ENCODE measurements at regions not wholly inside any gene's neighbourhood (a gene's known extent, or its start where the extent isn't known, plus 50 kb on each side); places are given as distances from the start of the nearest gene placed in this dataset.
A peak's percentile ranks its signal among the peaks of the same experiment; 100 is the strongest.

DNA sequence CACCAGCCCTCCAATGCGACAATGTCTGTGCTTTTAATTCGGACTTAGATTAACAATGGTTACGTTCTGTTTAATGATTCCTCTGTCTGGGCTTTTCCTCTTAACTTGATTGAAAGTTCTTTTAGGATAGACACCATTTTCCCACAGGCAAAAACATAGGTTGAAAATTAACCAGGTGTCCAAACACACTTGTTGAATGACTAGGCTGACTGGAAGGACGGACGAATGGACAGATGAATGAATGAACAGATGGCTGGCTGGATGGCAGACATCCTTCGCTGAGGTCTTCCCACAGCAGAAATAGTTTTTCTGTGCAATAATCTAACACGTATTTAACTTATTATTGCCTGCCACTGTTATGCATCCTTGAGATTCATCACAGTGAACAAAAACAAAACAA, 298.8 kb downstream of the SRBD1 start:
- H3K9ac ChIP-seq (ENCODE audit: low read depth in 1 of 2, low read length in 2 of 2) = no peak overlapping the region
- H3K4me3 ChIP-seq (ENCODE audit: low read depth in 1 of 3, low read length in 3 of 3) = no peak overlapping the region
- H3K9me3 ChIP-seq (ENCODE audit: control insufficient read depth in 4 of 4, low read length in 3 of 4) = no peaks in the 10 kb centered on the region
- H3K4me1 ChIP-seq (ENCODE audit: control insufficient read depth in 4 of 4, insufficient read depth in 4 of 4, low read length in 3 of 4) = peaks cover 0 to 3% (median 0%) of the 10 kb centered on the region in 4 donors
- H3K27me3 ChIP-seq (ENCODE audit: control insufficient read depth in 4 of 4, insufficient read depth in 4 of 4, low read length in 3 of 4) = no peaks in the 10 kb centered on the region
- H3K36me3 ChIP-seq (ENCODE audit: control insufficient read depth in 4 of 4, insufficient read depth in 3 of 4, low read depth in 1 of 4, low read length in 3 of 4) = no peaks in the 10 kb centered on the region
- no peak for DNase-seq (ENCODE audit: low spot score)
- TF ChIP-seq RAD21 (IDR thresholded peaks at IDR 0.05) (peak in 1 of 2 donors; percentile 19), HNF4G (IDR thresholded peaks at IDR 0.05) (no peak), YY1 (IDR thresholded peaks at IDR 0.05) (peak; percentile 58), EGR1 (IDR thresholded peaks at IDR 0.05; ENCODE audit: low read depth in 2 of 2) (no peak), RXRA (IDR thresholded peaks at IDR 0.05) (no peak)
- TF ChIP-seq, protein P1, sequence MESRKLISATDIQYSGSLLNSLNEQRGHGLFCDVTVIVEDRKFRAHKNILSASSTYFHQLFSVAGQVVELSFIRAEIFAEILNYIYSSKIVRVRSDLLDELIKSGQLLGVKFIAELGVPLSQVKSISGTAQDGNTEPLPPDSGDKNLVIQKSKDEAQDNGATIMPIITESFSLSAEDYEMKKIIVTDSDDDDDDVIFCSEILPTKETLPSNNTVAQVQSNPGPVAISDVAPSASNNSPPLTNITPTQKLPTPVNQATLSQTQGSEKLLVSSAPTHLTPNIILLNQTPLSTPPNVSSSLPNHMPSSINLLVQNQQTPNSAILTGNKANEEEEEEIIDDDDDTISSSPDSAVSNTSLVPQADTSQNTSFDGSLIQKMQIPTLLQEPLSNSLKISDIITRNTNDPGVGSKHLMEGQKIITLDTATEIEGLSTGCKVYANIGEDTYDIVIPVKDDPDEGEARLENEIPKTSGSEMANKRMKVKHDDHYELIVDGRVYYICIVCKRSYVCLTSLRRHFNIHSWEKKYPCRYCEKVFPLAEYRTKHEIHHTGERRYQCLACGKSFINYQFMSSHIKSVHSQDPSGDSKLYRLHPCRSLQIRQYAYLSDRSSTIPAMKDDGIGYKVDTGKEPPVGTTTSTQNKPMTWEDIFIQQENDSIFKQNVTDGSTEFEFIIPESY (IDR thresholded peaks at IDR 0.05) = no peak
- TF ChIP-seq, protein P2, sequence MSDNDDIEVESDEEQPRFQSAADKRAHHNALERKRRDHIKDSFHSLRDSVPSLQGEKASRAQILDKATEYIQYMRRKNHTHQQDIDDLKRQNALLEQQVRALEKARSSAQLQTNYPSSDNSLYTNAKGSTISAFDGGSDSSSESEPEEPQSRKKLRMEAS (IDR thresholded peaks at IDR 0.05) = no peak
- H3K27ac ChIP-seq (ENCODE audit: low read depth in 1 of 2, low read length in 2 of 2) = no peak overlapping the region
- WGBS = 51% methylated on average over 7 of the region's 7 CpGs

DNA sequence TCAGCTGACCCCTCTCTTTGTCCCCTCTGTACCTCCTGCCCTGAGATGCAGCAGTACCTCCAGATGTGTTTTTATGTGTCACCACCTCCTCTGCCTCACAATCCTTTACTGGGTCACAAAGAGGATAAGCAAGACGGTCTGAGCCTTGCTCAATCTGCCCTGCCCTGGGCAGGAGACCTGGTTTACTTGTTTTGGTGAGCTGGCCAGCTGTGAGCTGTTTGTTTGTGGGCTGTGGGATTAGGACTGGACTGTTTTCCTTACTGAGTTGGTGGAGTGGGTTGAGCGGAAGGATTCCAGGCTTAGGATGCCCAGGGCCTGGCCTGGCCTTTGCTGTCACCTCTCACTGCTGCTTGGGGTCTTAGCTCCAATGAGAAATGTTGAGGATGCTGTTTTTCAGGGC, 299.5 kb downstream of the SRBD1 start:
- H3K9ac ChIP-seq (ENCODE audit: low read depth in 1 of 2, low read length in 2 of 2) = no peak overlapping the region
- H3K4me3 ChIP-seq (ENCODE audit: low read depth in 1 of 3, low read length in 3 of 3) = no peak overlapping the region
- no peak overlapping the region for H3K27ac ChIP-seq (ENCODE audit: low read depth in 1 of 2, low read length in 2 of 2)
- 59% methylated on average over 2 of the region's 2 CpGs for WGBS
- peaks cover 0 to 3% (median 0%) of the 10 kb centered on the region in 4 donors for H3K4me1 ChIP-seq (ENCODE audit: control insufficient read depth in 4 of 4, insufficient read depth in 4 of 4, low read length in 3 of 4)
- no peaks in the 10 kb centered on the region for H3K27me3 ChIP-seq (ENCODE audit: control insufficient read depth in 4 of 4, insufficient read depth in 4 of 4, low read length in 3 of 4)
- no peaks in the 10 kb centered on the region for H3K9me3 ChIP-seq (ENCODE audit: control insufficient read depth in 4 of 4, low read length in 3 of 4)
- TF ChIP-seq, protein P3, sequence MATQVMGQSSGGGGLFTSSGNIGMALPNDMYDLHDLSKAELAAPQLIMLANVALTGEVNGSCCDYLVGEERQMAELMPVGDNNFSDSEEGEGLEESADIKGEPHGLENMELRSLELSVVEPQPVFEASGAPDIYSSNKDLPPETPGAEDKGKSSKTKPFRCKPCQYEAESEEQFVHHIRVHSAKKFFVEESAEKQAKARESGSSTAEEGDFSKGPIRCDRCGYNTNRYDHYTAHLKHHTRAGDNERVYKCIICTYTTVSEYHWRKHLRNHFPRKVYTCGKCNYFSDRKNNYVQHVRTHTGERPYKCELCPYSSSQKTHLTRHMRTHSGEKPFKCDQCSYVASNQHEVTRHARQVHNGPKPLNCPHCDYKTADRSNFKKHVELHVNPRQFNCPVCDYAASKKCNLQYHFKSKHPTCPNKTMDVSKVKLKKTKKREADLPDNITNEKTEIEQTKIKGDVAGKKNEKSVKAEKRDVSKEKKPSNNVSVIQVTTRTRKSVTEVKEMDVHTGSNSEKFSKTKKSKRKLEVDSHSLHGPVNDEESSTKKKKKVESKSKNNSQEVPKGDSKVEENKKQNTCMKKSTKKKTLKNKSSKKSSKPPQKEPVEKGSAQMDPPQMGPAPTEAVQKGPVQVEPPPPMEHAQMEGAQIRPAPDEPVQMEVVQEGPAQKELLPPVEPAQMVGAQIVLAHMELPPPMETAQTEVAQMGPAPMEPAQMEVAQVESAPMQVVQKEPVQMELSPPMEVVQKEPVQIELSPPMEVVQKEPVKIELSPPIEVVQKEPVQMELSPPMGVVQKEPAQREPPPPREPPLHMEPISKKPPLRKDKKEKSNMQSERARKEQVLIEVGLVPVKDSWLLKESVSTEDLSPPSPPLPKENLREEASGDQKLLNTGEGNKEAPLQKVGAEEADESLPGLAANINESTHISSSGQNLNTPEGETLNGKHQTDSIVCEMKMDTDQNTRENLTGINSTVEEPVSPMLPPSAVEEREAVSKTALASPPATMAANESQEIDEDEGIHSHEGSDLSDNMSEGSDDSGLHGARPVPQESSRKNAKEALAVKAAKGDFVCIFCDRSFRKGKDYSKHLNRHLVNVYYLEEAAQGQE (IDR thresholded peaks at IDR 0.05) = no peak
- TF ChIP-seq JUND (IDR thresholded peaks at IDR 0.05) (no peak), HNF4A (conservative IDR thresholded peaks at IDR 0.05) (no peak), FOXA2 (IDR thresholded peaks at IDR 0.05) (no peak), SP1 (IDR thresholded peaks at IDR 0.05) (no peak), FOXA1 (IDR thresholded peaks at IDR 0.05) (no peak), EGR1 (IDR thresholded peaks at IDR 0.05; ENCODE audit: low read depth in 2 of 2) (no peak), HNF4G (IDR thresholded peaks at IDR 0.05) (no peak)
- TF ChIP-seq, protein P2 (IDR thresholded peaks at IDR 0.05) = no peak
- H3K36me3 ChIP-seq (ENCODE audit: control insufficient read depth in 4 of 4, insufficient read depth in 3 of 4, low read depth in 1 of 4, low read length in 3 of 4) = no peaks in the 10 kb centered on the region
- no peak for DNase-seq (ENCODE audit: low spot score)

DNA sequence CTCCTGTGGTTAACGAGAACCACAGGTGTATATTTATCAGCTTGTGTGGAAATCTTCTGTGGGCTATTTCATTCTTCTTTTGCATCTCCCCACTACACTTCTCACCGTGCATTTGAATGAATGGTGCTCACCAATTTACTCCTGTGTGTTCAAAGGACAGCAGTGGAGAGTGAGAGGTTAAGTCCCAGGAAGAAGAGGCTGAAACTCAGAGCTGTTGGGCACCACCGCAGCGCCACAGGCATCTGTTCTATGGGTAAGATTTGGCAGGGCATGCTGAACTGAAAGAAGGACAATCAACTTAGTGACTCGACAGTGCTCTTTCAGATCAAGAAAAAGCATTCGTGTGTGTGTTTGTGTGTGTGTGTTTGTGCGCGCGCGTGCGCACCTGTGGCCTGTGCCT, 297.9 kb upstream of the SIX2 start:
- no peak for DNase-seq (ENCODE audit: low spot score)
- Histone ChIP-seq H3K9ac (ENCODE audit: low read depth in 1 of 2, low read length in 2 of 2) (no peak overlapping the region), H3K4me1 (ENCODE audit: control insufficient read depth in 4 of 4, insufficient read depth in 4 of 4, low read length in 3 of 4) (peaks cover 0 to under 1% (median 0%) of the 10 kb centered on the region in 4 donors), H3K4me3 (ENCODE audit: low read depth in 1 of 3, low read length in 3 of 3) (no peak overlapping the region), H3K9me3 (ENCODE audit: control insufficient read depth in 4 of 4, low read length in 3 of 4) (no peaks in the 10 kb centered on the region), H3K36me3 (ENCODE audit: control insufficient read depth in 4 of 4, insufficient read depth in 3 of 4, low read depth in 1 of 4, low read length in 3 of 4) (no peaks in the 10 kb centered on the region), H3K27me3 (ENCODE audit: control insufficient read depth in 4 of 4, insufficient read depth in 4 of 4, low read length in 3 of 4) (no peaks in the 10 kb centered on the region), H3K27ac (ENCODE audit: low read depth in 1 of 2, low read length in 2 of 2) (no peak overlapping the region)
- 90% methylated on average over 11 of the region's 11 CpGs for whole genome bisulfite sequencing
- TF ChIP-seq EGR1 (IDR thresholded peaks at IDR 0.05; ENCODE audit: low read depth in 2 of 2) (no peak), NR2F2 (IDR thresholded peaks at IDR 0.05) (no peak), RXRA (IDR thresholded peaks at IDR 0.05) (no peak), HNF4G (IDR thresholded peaks at IDR 0.05) (no peak), RAD21 (IDR thresholded peaks at IDR 0.05) (no peak), SP1 (IDR thresholded peaks at IDR 0.05) (no peak), TAF1 (conservative IDR thresholded peaks at IDR 0.05) (no peak), JUND (IDR thresholded peaks at IDR 0.05) (no peak), GABPA (IDR thresholded peaks at IDR 0.05 in 1 of 2, conservative IDR thresholded peaks at IDR 0.05 in 1 of 2) (no peak)
- TF ChIP-seq, protein P4, sequence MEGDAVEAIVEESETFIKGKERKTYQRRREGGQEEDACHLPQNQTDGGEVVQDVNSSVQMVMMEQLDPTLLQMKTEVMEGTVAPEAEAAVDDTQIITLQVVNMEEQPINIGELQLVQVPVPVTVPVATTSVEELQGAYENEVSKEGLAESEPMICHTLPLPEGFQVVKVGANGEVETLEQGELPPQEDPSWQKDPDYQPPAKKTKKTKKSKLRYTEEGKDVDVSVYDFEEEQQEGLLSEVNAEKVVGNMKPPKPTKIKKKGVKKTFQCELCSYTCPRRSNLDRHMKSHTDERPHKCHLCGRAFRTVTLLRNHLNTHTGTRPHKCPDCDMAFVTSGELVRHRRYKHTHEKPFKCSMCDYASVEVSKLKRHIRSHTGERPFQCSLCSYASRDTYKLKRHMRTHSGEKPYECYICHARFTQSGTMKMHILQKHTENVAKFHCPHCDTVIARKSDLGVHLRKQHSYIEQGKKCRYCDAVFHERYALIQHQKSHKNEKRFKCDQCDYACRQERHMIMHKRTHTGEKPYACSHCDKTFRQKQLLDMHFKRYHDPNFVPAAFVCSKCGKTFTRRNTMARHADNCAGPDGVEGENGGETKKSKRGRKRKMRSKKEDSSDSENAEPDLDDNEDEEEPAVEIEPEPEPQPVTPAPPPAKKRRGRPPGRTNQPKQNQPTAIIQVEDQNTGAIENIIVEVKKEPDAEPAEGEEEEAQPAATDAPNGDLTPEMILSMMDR (IDR thresholded peaks at IDR 0.05; ENCODE audit: low read depth, low read length, missing input control) = no peak
- TF ChIP-seq, protein P3 (IDR thresholded peaks at IDR 0.05) = no peak
